Upper lobe of left lung (tissue), 4 donors: ENCODE measurements at regions not wholly inside any gene's neighbourhood (a gene's known extent, or its start where the extent isn't known, plus 50 kb on each side); places are given as distances from the start of the nearest gene placed in this dataset.

Experiments used
- EP300 ChIP-seq, 4 donors: sonication (generic); formaldehyde crosslinking; IDR thresholded peaks; one replicate each; pipeline ENCODE4 v1.5.1; 2017; ENCODE audit warnings: antibody characterized with exemption in 4 of 4, control low read depth in 2 of 4
- POLR2A ChIP-seq, 4 donors: fragments of 450-650 bp; IDR thresholded peaks; one replicate each; pipeline ENCODE4 v1.5.1; 2016 to 2017; ENCODE audit warnings: antibody characterized with exemption in 4 of 4, mild to moderate bottlenecking in 2 of 4
- POLR2AphosphoS5 ChIP-seq, 2 donors: sonication (generic); formaldehyde crosslinking; IDR thresholded peaks; one replicate each; pipeline ENCODE4 v1.5.1; 2017; ENCODE audit warnings: antibody characterized with exemption in 2 of 2
- TF ChIP-seq, protein P1 (sequence below), 6 experiments: fragments of 450-650 bp in 4 of 6; fragments of 200-600 bp in 2 of 6; sonication (generic) in 2 of 6; IDR thresholded peaks; one replicate each; pipeline ENCODE4 v1.5.1; 2016 to 2019; ENCODE audit warnings: antibody characterized with exemption in 6 of 6

- TF ChIP-seq POLR2AphosphoS5 (IDR thresholded peaks at IDR 0.05), result no peak
- TF ChIP-seq, protein P1, sequence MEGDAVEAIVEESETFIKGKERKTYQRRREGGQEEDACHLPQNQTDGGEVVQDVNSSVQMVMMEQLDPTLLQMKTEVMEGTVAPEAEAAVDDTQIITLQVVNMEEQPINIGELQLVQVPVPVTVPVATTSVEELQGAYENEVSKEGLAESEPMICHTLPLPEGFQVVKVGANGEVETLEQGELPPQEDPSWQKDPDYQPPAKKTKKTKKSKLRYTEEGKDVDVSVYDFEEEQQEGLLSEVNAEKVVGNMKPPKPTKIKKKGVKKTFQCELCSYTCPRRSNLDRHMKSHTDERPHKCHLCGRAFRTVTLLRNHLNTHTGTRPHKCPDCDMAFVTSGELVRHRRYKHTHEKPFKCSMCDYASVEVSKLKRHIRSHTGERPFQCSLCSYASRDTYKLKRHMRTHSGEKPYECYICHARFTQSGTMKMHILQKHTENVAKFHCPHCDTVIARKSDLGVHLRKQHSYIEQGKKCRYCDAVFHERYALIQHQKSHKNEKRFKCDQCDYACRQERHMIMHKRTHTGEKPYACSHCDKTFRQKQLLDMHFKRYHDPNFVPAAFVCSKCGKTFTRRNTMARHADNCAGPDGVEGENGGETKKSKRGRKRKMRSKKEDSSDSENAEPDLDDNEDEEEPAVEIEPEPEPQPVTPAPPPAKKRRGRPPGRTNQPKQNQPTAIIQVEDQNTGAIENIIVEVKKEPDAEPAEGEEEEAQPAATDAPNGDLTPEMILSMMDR (IDR thresholded peaks at IDR 0.05), result no peak
- TF ChIP-seq POLR2A (IDR thresholded peaks at IDR 0.05), result no peak
- no peak for TF ChIP-seq EP300 (IDR thresholded peaks at IDR 0.05)
Measured at GRCh38 chr7:57772126-57772924, 322.3 kb downstream of the ZNF716 start.
